Stimulated activated CD8-positive, alpha-beta memory T cell treated with anti-CD3 and anti-CD28 coated beads, Interleukin-12 subunit alpha, Interleukin-12 subunit beta, amount 100 ng/mL, for 4 hours (primary cell): ENCODE measurements at regions not wholly inside any gene's neighbourhood (a gene's known extent, or its start where the extent isn't known, plus 50 kb on each side); places are given as distances from the start of the nearest gene placed in this dataset.
A peak's percentile ranks its signal among the peaks of the same experiment; 100 is the strongest.
"Not testable (repeated sequence)": the region's sequence is repeated elsewhere in the genome, so short reads cannot be mapped to it uniquely, and the experiment has no call there.

Source experiments
- DNase-seq: peaks from one replicate; pipeline ENCODE4 v3.0.0-alpha.2; 2020; ENCODE audit warnings: low read depth

DNA sequence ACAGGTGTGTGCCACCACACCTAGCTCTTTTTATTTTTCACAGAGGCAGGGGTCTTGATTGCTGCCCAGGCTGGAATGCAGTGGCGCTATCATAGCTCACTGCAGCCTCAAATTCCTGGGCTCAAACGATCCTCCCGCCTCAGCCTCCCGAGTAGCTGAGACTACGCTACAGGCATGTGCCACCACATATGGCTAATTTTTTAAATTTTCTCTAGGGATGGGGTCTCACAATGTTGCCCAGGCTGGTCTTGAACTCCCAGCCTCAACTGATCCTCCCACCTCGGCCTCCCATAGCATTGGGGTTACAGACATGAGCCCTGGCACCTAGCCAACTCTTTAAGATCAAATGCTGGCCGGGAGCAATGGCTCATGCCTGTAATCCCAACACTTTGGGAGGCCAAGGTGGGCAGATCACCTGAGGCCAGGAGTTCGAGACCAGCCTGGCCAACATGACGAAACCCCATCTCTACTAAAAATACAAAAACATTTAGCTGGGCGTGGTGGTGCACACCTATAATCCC is 50.6 kb upstream of the MYL10 start:
- DNase-seq = not testable (repeated sequence)

GRCh38 chr7:101680406-101681145 is 51.5 kb upstream of the MYL10 start:
- DNase-seq = no peak

DNA sequence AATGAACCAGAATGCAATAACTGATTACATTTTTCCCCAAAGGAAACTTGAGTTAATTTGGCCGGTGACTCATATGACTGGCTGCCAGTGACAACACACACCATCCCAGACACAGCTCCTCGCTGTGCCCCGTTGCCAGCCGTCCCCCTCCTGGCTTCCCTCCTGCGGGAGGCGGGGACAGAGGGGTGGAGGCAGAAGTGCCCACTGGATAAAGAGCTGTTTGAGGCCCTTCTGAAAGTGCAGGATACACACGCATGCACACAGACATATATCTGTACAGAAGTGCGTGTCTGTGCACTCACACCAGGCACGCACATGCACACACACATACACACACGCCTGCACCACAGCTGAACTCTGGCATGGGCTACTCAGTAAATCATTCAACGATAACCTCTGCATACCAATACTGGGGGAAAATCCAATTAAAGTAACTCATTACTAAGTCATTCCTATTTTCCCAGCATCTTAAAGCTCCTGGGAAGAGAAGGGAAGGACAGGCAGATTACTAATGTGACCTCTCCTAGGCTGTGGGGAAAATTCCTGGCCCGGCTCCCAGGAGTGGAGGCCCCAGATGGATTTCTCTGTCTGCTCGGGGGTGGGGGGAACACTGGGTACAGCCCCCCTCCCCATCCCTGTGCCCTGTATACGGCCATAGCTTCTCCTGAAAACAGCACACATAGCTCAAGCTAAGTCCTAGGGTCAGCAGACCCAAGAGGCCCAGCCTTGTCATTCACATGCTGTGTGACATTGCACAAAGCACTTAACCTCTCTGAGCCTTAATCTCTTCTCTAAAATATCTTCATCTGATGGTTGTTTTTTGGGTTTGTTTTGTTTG is 52.3 kb upstream of the MYL10 start:
- no peak for DNase-seq

DNA sequence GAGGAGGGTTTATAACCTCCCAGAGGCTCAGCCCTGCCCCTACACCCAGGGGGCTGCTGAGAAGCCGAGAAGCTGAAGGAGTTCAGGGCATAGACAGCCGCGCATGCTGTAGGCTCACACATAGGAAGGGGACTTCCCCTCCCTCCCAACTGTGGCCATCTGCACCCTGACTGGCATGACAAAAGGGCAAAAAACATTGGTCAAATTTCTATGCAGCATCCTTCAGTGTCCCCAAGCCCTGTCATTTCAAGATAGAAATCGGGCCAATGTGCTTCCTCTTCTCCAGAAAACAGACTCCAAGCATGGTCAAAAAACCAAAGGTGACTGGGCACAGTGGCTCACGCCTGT is 55.9 kb upstream of the MYL10 start:
- no peak for DNase-seq

DNA sequence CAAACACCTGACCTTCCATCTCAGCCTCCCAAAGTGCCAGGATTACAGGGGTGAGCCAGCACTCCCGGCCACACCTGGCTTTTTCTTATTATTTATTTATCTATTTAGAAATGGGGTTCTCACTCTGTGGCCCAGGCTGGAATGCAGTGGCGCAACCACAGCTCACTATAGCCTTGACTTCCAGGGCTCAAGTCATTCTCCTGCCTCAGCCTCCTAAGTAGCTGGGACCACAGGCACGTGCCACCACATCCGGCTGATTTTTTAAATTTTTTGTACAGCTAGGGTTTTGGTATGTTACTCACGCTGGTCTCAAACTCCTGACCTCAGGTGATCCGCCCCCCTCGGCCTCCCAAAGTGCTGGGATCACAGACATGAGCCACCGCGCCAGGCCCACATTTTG is 56.9 kb upstream of the MYL10 start:
- no peak for DNase-seq

DNA sequence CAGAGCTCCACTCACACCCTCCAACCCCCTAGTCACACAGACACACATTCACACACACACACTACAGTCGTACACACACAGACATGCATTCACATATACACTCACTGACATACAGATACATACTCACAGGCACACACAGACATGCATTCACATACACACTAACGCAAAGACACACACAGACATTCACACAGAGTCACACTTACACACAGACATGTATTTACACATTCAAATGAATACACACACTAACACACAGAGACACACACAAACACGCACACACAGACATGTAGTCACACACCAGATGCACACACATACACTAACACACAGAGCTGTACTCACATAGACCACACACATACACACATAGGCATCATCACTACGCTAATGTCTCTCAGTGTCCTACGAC is 58.0 kb upstream of the MYL10 start:
- no peak for DNase-seq

DNA sequence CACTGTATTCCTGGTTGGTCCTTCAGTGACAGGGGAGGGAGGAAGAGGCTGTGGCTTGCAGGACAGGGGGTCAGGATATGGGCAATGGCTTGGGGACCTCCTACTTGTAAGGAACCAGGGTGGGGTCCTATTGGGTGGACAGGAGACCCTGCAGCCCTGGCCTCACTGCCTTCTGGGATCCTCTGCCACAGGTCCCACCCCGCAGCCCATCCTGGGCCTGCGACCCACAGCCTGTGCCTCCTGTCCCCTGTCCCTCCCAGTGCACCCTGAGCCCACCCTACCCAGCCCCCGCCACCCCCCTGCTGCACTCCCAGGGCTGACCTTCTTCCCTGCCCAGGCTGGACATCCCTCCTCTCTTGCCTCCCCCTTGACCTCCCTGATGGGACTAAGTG is 58.7 kb upstream of the MYL10 start:
- no peak for DNase-seq

GRCh38 chr7:101688183-101688831 is 59.2 kb upstream of the MYL10 start:
- DNase-seq = peak; percentile 57

- DNase-seq = no peak
Measured at GRCh38 chr7:101688995-101689907, 60.2 kb upstream of the MYL10 start.

- no peak for DNase-seq
Measured at GRCh38 chr7:101690061-101690460, 61.0 kb upstream of the MYL10 start.

DNA sequence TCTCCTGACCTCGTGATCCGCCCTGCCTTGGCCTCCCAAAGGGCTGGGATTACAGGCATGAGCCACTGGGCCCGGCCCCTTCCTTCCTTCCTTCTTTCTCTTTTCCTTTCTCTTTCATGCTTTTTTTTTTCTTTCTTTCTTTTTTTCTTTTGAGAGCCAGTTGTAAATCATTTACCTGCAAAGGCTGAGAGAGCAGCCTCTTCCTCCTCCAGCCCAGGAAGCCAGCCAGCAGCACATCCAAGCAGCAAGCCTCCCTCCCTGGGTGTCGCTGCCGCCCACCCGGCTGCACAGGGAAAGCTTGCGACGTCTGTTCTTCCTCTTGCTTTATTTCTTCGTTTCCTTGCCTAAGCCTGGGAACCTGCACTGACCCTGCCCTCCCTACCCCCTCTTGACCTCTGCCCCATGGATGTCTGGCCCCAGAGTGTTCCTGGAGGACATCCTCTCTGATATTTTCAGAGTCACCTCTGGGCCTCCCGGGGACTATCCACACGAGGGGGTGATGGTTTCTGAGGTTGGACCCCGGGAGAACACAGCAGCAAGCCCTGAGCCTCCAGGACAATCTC is 62.8 kb upstream of the MYL10 start:
- no peak for DNase-seq

GRCh38 chr7:101693498-101694091 is 64.5 kb upstream of the MYL10 start:
- no peak for DNase-seq

GRCh38 chr7:101698964-101699363 is 69.9 kb upstream of the MYL10 start:
- DNase-seq = no peak

DNA sequence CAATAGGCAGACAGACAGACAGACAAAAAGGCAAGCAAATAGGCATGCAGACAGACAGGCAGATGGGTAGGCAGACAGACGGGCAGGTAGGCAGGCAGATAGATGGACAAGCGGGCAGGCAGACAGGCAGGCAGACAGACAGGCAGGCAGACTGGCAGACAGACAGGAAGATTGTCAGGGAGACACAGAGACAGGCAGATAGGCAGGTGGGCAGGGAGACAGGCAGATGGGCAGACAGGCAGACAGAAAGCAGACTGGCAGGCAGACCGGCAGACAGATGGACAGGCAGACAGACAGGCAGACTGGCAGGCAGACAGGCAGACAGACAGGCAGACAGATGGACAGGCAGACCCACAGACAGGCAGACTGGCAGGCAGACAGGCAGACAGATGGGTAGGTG is 70.3 kb upstream of the MYL10 start:
- no peak for DNase-seq

DNA sequence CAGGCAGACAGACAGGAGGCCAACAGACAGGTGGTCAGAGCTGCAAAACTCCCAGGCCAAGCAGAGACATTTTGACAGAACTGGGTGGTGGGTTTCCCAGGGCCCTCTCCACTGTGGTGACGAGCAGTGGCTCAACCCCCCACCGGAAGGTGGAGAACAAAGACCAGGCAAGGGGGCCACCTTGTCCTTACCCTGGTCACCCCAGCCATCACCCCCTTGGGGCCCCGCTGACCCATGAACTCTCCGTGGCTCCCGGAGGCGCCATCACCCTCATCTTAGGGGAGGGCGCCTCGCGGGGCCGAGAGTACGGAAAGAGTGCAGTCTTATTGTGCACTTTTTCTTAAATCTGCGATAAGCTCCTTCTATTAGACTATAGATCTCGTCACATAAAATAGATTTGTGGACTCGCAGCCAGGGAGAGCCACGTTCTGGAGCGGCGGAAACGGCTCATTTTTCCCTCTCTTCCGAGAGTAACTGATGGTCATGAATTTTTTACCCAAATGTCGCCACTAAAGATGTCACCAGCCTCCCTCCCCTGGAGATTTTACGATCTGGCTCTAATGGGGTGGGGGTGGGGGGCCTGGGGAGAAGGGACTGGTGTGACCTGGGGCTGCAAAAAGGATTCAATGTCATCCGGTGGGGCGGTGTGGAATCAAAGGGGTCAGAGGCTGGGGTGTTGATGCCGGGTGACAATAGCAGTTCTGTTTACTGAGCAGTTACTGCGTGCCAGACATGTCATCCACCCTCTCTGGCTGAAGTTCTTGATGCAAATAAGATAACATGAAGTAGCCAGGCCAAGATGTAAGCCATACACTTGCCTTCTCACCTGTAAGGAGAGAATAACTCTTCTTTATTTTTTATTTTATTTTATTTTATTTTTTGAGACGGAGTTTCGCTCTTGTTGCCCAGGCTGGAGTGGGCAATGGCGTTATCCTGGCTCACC is 71.1 kb upstream of the MYL10 start:
- DNase-seq = no peak

DNA sequence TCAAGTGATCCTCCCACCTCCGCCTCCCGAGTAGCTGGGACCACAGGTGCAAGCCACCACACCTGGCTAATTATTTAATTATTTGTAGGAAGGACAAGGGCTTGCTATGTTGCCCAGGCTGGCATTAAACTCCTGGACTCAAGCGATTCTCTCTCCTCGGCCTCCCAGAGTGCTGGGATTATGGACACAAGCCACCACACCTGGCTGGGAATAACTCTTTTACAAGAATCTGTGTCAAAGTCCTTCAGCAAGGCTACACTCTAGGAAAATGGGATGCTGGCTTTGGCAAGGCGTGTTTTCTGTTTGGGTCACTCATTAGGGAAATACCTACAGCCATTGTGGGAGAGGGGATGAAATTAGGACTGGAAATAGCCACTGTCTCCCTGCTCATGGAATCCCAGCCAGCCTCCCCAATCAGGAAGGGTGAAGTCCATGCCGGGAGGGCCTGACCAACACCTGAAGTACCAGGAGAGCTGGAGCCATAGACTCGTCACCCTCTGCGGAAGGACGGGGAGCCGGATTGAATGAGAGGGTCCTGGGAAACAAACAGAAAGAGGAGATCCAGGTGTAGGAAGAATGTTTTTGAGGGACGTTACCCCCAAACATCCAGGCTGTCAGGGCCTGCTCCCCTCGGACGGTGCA is 72.2 kb upstream of the MYL10 start:
- DNase-seq = no peak

DNA sequence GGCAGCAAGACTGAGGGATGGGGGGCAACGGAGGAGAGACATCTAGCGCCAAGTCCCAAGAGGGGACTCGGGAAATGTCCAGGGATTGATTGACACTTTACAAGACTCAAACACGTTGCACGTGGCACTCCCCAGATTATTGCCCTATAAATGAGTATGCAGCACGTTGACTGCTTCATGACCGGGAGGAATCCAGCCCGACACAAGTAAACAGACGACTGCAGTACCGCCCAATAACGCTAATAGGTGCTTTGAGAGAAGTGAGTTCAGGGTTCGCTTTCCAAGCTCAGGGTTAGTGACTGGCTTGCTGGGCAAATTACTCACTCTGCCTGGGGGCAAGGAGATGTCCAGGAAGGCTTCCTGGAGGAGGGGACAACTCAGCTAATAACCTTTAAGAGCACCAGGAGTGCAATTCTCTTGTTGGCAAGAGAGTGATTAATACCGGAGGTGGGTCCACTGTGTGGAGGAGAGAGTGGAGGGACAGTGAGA is 73.3 kb upstream of the MYL10 start:
- no peak for DNase-seq

DNA sequence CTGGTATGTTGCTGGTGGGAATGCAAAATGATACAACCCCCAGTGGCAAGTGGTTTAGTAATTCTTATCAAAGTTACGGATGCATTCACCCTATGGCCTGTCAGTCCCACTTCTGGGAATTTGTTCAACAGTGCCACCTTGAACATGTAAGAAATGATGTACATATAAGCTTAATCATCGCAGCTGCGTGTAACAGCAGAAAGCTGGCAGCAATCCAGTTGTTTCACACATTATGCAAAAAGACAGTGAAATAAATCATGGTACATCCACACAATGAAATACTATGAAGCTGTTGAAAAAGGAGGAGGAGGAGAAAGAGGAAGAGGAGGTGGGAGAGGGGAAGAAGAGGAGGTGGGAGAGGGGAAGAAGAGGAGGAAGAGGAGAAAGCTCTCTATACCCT is 76.2 kb upstream of the MYL10 start:
- no peak for DNase-seq

GRCh38 chr7:101707587-101707986 is 78.5 kb upstream of the MYL10 start:
- no peak for DNase-seq
